K562 (cell line): ENCODE measurements at regions not wholly inside any gene's neighbourhood (a gene's known extent, or its start where the extent isn't known, plus 50 kb on each side); places are given as distances from the start of the nearest gene placed in this dataset.
"Not testable (repeated sequence)": the region's sequence is repeated elsewhere in the genome, so short reads cannot be mapped to it uniquely, and the experiment has no call there.

Experiments used
- ATAC-seq: fragments of 200-7000 bp; cut with Tn5 transposase; 3 replicates; pipeline ENCODE4 v1.9.1; 2020; ENCODE audit warnings: moderate library complexity
- BruUV-seq: library from RNA; stranded (reverse); fragments of 400-500 nt; replicated peaks from 2 replicates; lab custom pipeline; 2021; lab: Mats Ljungman, UMichigan
- CTCF ChIA-PET: fragments of 300-600 bp; formaldehyde crosslinking; extraction: SDS; loops from one replicate; lab custom pipeline; 2021; ENCODE audit warnings: low intra/inter-chr PET ratio; lab: Yijun Ruan, JAX
- POLR2A ChIA-PET: fragments of 300-600, 350-650 bp; sonication (Branson Sonifier 250); formaldehyde crosslinking; extraction: SDS; loops from one replicate; lab custom pipeline; 2021; ENCODE audit warnings: antibody characterized with exemption, inconsistent platforms; lab: Yijun Ruan, JAX
- DNase-seq, 4 experiments: peaks; one replicate each; pipeline versions ENCODE4 v3.0.0 to v3.0.0-alpha.2; 2011 to 2018; ENCODE audit warnings: low spot score in 3 of 4, mixed read lengths in 3 of 4; ENCODE audit errors: extremely low read depth in 1 of 4
- FAIRE-seq: peaks from 2 replicates; lab custom pipeline; 2011; peaks lifted over from hg19 to GRCh38; lab: Jason Lieb, UNC
- H2AFZ ChIP-seq: 2 replicates; pipeline ENCODE4 v1.6.0; 2011; ENCODE audit warnings: low read depth, low read length, control low read depth, inconsistent platforms
- H3K27ac ChIP-seq: fragments of 200-600 bp; 3 replicates; pipeline ENCODE4 v1.8.0; 2011; ENCODE audit warnings: low read depth, mild to moderate bottlenecking, control low read depth, inconsistent platforms, low read length, moderate library complexity, mixed read lengths; ENCODE audit errors: extremely low read depth
- H3K27me3 ChIP-seq, 2 experiments: fragments of 300-600 bp in 1 of 2; 2 replicates in 1 of 2; 3 replicates in 1 of 2; pipeline versions ENCODE4 v1.6.0 to v1.8.0; 2011; ENCODE audit warnings: inconsistent platforms in 2 of 2, low read length in 2 of 2, mild to moderate bottlenecking in 1 of 2, mixed read lengths in 1 of 2, moderate library complexity in 1 of 2; ENCODE audit not compliant: control insufficient read depth in 2 of 2, insufficient read depth in 2 of 2
- H3K36me3 ChIP-seq: fragments of 300-600 bp; 3 replicates; pipeline ENCODE4 v1.8.0; 2011; ENCODE audit warnings: mild to moderate bottlenecking, low read length, inconsistent platforms; ENCODE audit not compliant: control insufficient read depth, insufficient read depth
- H3K4me1 ChIP-seq, 2 experiments: fragments of 200-600 bp in 1 of 2; replicated peaks in 1 of 2; 2 replicates in 1 of 2; 3 replicates in 1 of 2; pipeline versions ENCODE4 v1.5.1 to v1.8.0; 2011; ENCODE audit warnings: inconsistent platforms in 2 of 2, low read length in 2 of 2, mild to moderate bottlenecking in 1 of 2, mixed read lengths in 1 of 2, moderate library complexity in 1 of 2; ENCODE audit not compliant: control insufficient read depth in 2 of 2, insufficient read depth in 2 of 2
- H3K4me2 ChIP-seq: 2 replicates; pipeline ENCODE4 v1.6.1; 2011; ENCODE audit warnings: low read length, control low read depth, inconsistent platforms, mixed read lengths; ENCODE audit not compliant: insufficient read depth
- H3K4me3 ChIP-seq: fragments of 200-600 bp; sonication (generic), shearing (Covaris generic); 2 replicates; pipeline ENCODE4 v1.5.1; 2016; ENCODE audit warnings: control low read depth, inconsistent platforms
- H3K79me2 ChIP-seq: fragments of 200-600 bp; 3 replicates; pipeline ENCODE4 v1.8.0; 2011; ENCODE audit warnings: low read length, inconsistent platforms; ENCODE audit not compliant: control insufficient read depth, insufficient read depth
- H3K9ac ChIP-seq, 2 experiments: 2 replicates each; pipeline versions ENCODE4 v1.6.0 to v1.6.1; 2011; ENCODE audit warnings: low read depth in 2 of 2, low read length in 2 of 2, control low read depth in 1 of 2, inconsistent platforms in 1 of 2, mild to moderate bottlenecking in 1 of 2, mixed read lengths in 1 of 2; ENCODE audit not compliant: insufficient read depth in 1 of 2
- H3K9me1 ChIP-seq: one replicate; pipeline ENCODE4 v1.6.0; 2011; ENCODE audit warnings: inconsistent platforms, mild to moderate bottlenecking, low read length, moderate library complexity; ENCODE audit not compliant: control insufficient read depth, insufficient read depth
- H3K9me3 ChIP-seq: replicated peaks from 2 replicates; pipeline ENCODE4 v1.5.1; 2011; ENCODE audit warnings: low read depth, low read length, inconsistent platforms; ENCODE audit not compliant: control insufficient read depth, insufficient read depth
- H4K20me1 ChIP-seq: replicated peaks from 2 replicates; pipeline ENCODE4 v1.6.1; 2011; ENCODE audit warnings: low read length, inconsistent platforms, mixed read lengths; ENCODE audit not compliant: control insufficient read depth, insufficient read depth
- CBX3 ChIP-seq, 2 experiments: IDR thresholded peaks; 1 replicate in 1 of 2; 2 replicates in 1 of 2; pipeline ENCODE4 v1.6.1; 2012; ENCODE audit warnings: inconsistent platforms in 2 of 2, low read length in 2 of 2, borderline replicate concordance in 1 of 2, control low read depth in 1 of 2
- FOXA1 ChIP-seq: fragments of 450-650 bp; IDR thresholded peaks from 2 replicates; pipeline ENCODE4 v1.6.1; 2016; ENCODE audit warnings: mild to moderate bottlenecking, borderline replicate concordance
- IRF2 ChIP-seq: sonication (generic); formaldehyde crosslinking; IDR thresholded peaks from 2 replicates; pipeline ENCODE4 v1.8.1; 2022; ENCODE audit warnings: mild to moderate bottlenecking, missing genetic modification reagents
- KAT7 ChIP-seq: sonication (generic); formaldehyde crosslinking; IDR thresholded peaks from 2 replicates; pipeline ENCODE4 v1.8.0; 2022; ENCODE audit warnings: missing genetic modification reagents, mild to moderate bottlenecking, borderline replicate concordance
- KLF16 ChIP-seq: IDR thresholded peaks from 2 replicates; pipeline ENCODE4 v1.6.1; 2016; ENCODE audit warnings: antibody characterized with exemption
- MAFF ChIP-seq: IDR thresholded peaks from 2 replicates; pipeline ENCODE4 v1.6.1; 2012; ENCODE audit warnings: low read length, improper control_type of control experiment
- MCM7 ChIP-seq, 2 experiments: fragments of 450-650 bp; IDR thresholded peaks; 2 replicates each; pipeline ENCODE4 v1.6.1; 2016 to 2018
- PCBP1 ChIP-seq: fragments of 200-400 bp; formaldehyde crosslinking; IDR thresholded peaks from 2 replicates; pipeline ENCODE4 v1.6.1; 2018; ENCODE audit warnings: mild to moderate bottlenecking, low read depth, low read length; ENCODE audit not compliant: poor library complexity, severe bottlenecking
- PURB ChIP-seq: sonication (generic); formaldehyde crosslinking; IDR thresholded peaks from 2 replicates; pipeline ENCODE4 v1.9.0; 2021; ENCODE audit warnings: low read depth, mild to moderate bottlenecking, missing genetic modification reagents
- SMAD4 ChIP-seq: fragments of 250-450 bp; sonication (Bioruptor Pico); conservative IDR thresholded peaks from 2 replicates; pipeline ENCODE4 v1.8.0; 2021; ENCODE audit warnings: inconsistent platforms, mild to moderate bottlenecking, moderate library complexity
- ZBTB11 ChIP-seq, 3 experiments: fragments of 200-800 bp in 1 of 3; fragments of 250-450 bp in 1 of 3; fragments of 450-650 bp in 1 of 3; sonication (Bioruptor Pico) in 1 of 3; sonication (Bioruptor generic) in 1 of 3; formaldehyde crosslinking in 1 of 3; IDR thresholded peaks; 2 replicates each; pipeline versions ENCODE4 v1.6.1 to v1.8.0; 2016 to 2022; ENCODE audit warnings: mild to moderate bottlenecking in 2 of 3, missing genetic modification characterization in 2 of 3, missing compliant biosample characterization in 1 of 3, moderate library complexity in 1 of 3
- ZNF311 ChIP-seq: fragments of 250-450 bp; sonication (Bioruptor Pico); IDR thresholded peaks from 2 replicates; pipeline ENCODE4 v1.4.0; 2020; ENCODE audit warnings: mild to moderate bottlenecking, moderate library complexity
- ZNF324 ChIP-seq: fragments of 250-450 bp; sonication (Bioruptor Pico); IDR thresholded peaks from 2 replicates; pipeline ENCODE4 v1.4.0; 2020; ENCODE audit warnings: mild to moderate bottlenecking
- ZNF347 ChIP-seq: fragments of 450-650 bp; formaldehyde crosslinking; IDR thresholded peaks from 2 replicates; pipeline ENCODE4 v1.4.0; 2020; ENCODE audit warnings: low read depth, mild to moderate bottlenecking, moderate library complexity
- WGBS: fragments of 100-300 bp; shearing (Covaris generic); methylation state at CpG from one replicate; pipeline ENCODE4 v1.1.6; 2016; ENCODE audit warnings: low coverage, mixed read lengths; ENCODE audit not compliant: insufficient coverage; ENCODE audit errors: missing lambda C conversion rate; 5-methylcytosine and 5-hydroxymethylcytosine counted together
- in situ Hi-C: fragments of 300-500 bp; cut with MboI; formaldehyde crosslinking; loops from 4 replicates; pipeline ENCODE4 v1.15.0; 2018; ENCODE audit warnings: inconsistent platforms, mixed read lengths
- intact Hi-C: fragments of 100-400 bp; cut with micrococcal nuclease; formaldehyde crosslinking; loops from 2 replicates; pipeline ENCODE4 v1.14.2; 2022

DNA sequence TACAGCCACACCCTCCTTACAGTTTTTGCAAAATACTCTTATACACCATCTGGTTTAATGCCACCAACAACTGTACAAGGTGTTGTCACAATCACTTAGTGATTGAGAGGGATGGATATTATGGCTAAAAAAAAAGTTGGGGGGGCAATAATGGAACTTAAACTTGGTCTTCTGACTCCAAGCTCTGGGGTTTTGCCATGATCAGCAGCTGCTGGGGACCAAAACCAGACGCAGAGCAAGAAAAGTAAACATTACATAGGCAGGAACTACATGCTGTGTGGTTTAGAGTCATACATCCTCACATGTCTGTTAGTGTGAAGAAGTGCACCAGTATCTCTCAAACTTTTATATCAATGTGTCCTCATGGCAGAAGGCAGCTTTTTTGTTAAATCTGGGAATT lies 152.4 kb downstream of the TBC1D2B start:
- POLR2A ChIA-PET, intact Hi-C loops, H3K79me2 ChIP-seq, CTCF ChIA-PET, H2AFZ ChIP-seq, H3K9me1 ChIP-seq, H3K4me1 ChIP-seq, H3K27ac ChIP-seq, H3K9me3 ChIP-seq, in situ Hi-C loops, H3K27me3 ChIP-seq, H3K9ac ChIP-seq, H3K4me3 ChIP-seq, DNase-seq, BruUV-seq, H4K20me1 ChIP-seq, H3K4me2 ChIP-seq, FAIRE-seq, H3K36me3 ChIP-seq, ATAC-seq: not testable (repeated sequence)
- 0% methylated on average over 1 of the region's 1 CpG for WGBS

DNA sequence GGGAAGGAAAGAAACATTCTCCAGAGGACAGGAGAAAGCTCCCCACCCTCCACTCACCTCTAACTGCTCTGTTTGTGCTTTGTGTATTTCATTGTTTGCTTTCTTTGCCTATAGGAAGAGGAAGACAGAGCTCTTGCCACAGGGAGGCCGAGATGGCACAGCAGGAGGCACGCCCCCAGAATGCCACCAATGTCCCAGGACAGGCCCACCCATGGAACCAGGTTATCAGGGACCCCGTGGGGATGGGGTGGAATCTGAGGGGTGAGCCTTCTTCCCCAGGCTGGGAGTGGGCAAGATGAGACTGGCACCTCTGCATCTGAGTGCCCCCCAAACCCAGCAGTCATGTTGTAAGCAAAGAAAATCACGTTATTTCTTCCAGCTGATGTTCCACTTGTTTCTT lies 155.8 kb downstream of the TBC1D2B start:
- no peak overlapping the region for H3K27ac ChIP-seq
- no peak for TF ChIP-seq MAFF
- no peak for TF ChIP-seq MCM7 (IDR thresholded peaks at IDR 0.05)
- no peak for TF ChIP-seq PURB (CRISPR knock-in tag)
- TF ChIP-seq ZNF347: no peak
- TF ChIP-seq KLF16: no peak
- TF ChIP-seq ZBTB11 (CRISPR knock-in tag; IDR thresholded peaks at IDR 0.05): no peak
- no peak for TF ChIP-seq ZNF324
- TF ChIP-seq PCBP1: no peak
- TF ChIP-seq CBX3 (IDR thresholded peaks at IDR 0.05; ENCODE audit: borderline replicate concordance in 1 of 2, low read length in 2 of 2): no peak
- TF ChIP-seq SMAD4 (CRISPR knock-in tag): no peak
- no peak for TF ChIP-seq ZNF311 (CRISPR knock-in tag)
- no peak for TF ChIP-seq IRF2 (CRISPR knock-in tag)
- no peak for TF ChIP-seq KAT7 (CRISPR knock-in tag)
- no peak for TF ChIP-seq FOXA1
- TF ChIP-seq, all 486 proteins: peak for 0
- in situ Hi-C loops: no loop called here
- H3K9me1 ChIP-seq: no peaks in the 10 kb centered on the region
- no peak overlapping the region for H3K9ac ChIP-seq
- no TSS peak for BruUV-seq
- DNase-seq (no peak), ATAC-seq (no peak), FAIRE-seq (no peak)
- H3K9me3 ChIP-seq: no peaks in the 10 kb centered on the region
- 0% methylated on average over 4 of the region's 4 CpGs for WGBS
- intact Hi-C loops: no loop called here
- ChIA-PET POLR2A (no interaction called here), CTCF (no interaction called here)
- H2AFZ ChIP-seq: no peak overlapping the region
- no peaks in the 10 kb centered on the region for H3K79me2 ChIP-seq
- no peak overlapping the region for H3K4me3 ChIP-seq
- peaks cover 0 to 5% of the 10 kb centered on the region in 2 experiments; a peak in 2 of 5 replicates for H3K4me1 ChIP-seq
- H3K36me3 ChIP-seq: no peaks in the 10 kb centered on the region
- H4K20me1 ChIP-seq: no peaks in the 10 kb centered on the region
- H3K27me3 ChIP-seq: no peaks in the 10 kb centered on the region; a peak in 1 of 5 replicates
- H3K4me2 ChIP-seq: no peak overlapping the region
